Fibroblast of lung (primary cell): ENCODE measurements at regions not wholly inside any gene's neighbourhood (a gene's known extent, or its start where the extent isn't known, plus 50 kb on each side); places are given as distances from the start of the nearest gene placed in this dataset.

Source experiments
- CTCF ChIP-seq, 2 donors: IDR thresholded peaks in 1 of 2; conservative IDR thresholded peaks in 1 of 2; 1 replicate in 1 of 2; 2 replicates in 1 of 2; pipeline ENCODE4 v1.5.1; 2011 to 2012; ENCODE audit warnings: low read length in 2 of 2, control low read depth in 1 of 2, inconsistent platforms in 1 of 2, low read depth in 1 of 2, mild to moderate bottlenecking in 1 of 2
- EZH2 ChIP-seq: IDR thresholded peaks from 2 replicates; pipeline ENCODE4 v1.5.1; 2012; ENCODE audit warnings: low read length, control low read depth, mild to moderate bottlenecking; ENCODE audit errors: missing control alignments

- TF ChIP-seq CTCF (conservative IDR thresholded peaks at IDR 0.05 in 1 of 2, IDR thresholded peaks at IDR 0.05 in 1 of 2; ENCODE audit: low read depth in 1 of 2, low read length in 2 of 2) (no peak), EZH2 (no peak)
These were observed 498.1 kb downstream of the KLF5 start for GRCh38 chr13:73556902-73557301.
